HepG2 (cell line): ENCODE measurements at regions not wholly inside any gene's neighbourhood (a gene's known extent, or its start where the extent isn't known, plus 50 kb on each side); places are given as distances from the start of the nearest gene placed in this dataset.

ENCODE experiments used
- ATAC-seq: fragments of 200-7000 bp; cut with Tn5 transposase; 3 replicates; pipeline ENCODE4 v1.9.1; 2020; ENCODE audit warnings: mild to moderate bottlenecking, moderate library complexity
- BruUV-seq: library from RNA; stranded (reverse); fragments of 400-500 nt; replicated peaks from 2 replicates; lab custom pipeline; 2021; lab: Mats Ljungman, UMichigan
- CTCF ChIA-PET: fragments of 300-600 bp; formaldehyde crosslinking; extraction: SDS; loops from one replicate; lab custom pipeline; 2021; ENCODE audit warnings: low total read pairs, inconsistent platforms, low intra/inter-chr PET ratio; lab: Yijun Ruan, JAX
- POLR2A ChIA-PET: fragments of 350-600 bp; sonication (Branson Sonifier 250); formaldehyde crosslinking; loops from one replicate; lab custom pipeline; 2020; ENCODE audit warnings: antibody characterized with exemption, inconsistent platforms; lab: Yijun Ruan, JAX
- DNase-seq: peaks from one replicate; pipeline ENCODE4 v3.0.0-alpha.2; 2015; ENCODE audit warnings: low spot score
- FAIRE-seq: peaks from 3 replicates; lab custom pipeline; 2011; peaks lifted over from hg19 to GRCh38; lab: Jason Lieb, UNC
- H2AFZ ChIP-seq: one replicate; pipeline ENCODE4 v1.6.1; 2011; ENCODE audit warnings: low read length, inconsistent platforms
- H3K27ac ChIP-seq: fragments of 300-600 bp; 3 replicates; pipeline ENCODE4 v1.8.0; 2011; ENCODE audit warnings: mixed run types, mild to moderate bottlenecking, mixed read lengths, low read length, inconsistent platforms; ENCODE audit not compliant: insufficient read depth; ENCODE audit errors: extremely low read length
- H3K27me3 ChIP-seq, 2 experiments: fragments of 200-600 bp in 1 of 2; 2 replicates in 1 of 2; 3 replicates in 1 of 2; pipeline versions ENCODE4 v1.6.0 to v1.8.0; 2011; ENCODE audit warnings: low read length in 2 of 2, mild to moderate bottlenecking in 2 of 2, moderate library complexity in 2 of 2, inconsistent platforms in 1 of 2; ENCODE audit not compliant: insufficient read depth in 2 of 2, control insufficient read depth in 1 of 2
- H3K36me3 ChIP-seq, 2 experiments: fragments of 200-600 bp in 1 of 2; replicated peaks in 1 of 2; 2 replicates in 1 of 2; 3 replicates in 1 of 2; pipeline versions ENCODE4 v1.5.1 to v1.8.0; 2011; ENCODE audit warnings: low read length in 2 of 2, inconsistent platforms in 1 of 2; ENCODE audit not compliant: insufficient read depth in 2 of 2, control insufficient read depth in 1 of 2
- H3K4me1 ChIP-seq: 2 replicates; pipeline ENCODE4 v1.5.1; 2012; ENCODE audit warnings: low read length, inconsistent platforms; ENCODE audit not compliant: insufficient read depth
- H3K4me2 ChIP-seq: 2 replicates; pipeline ENCODE4 v1.6.0; 2011; ENCODE audit warnings: low read depth, low read length, inconsistent platforms
- H3K4me3 ChIP-seq, 3 experiments: fragments of 200-600 bp in 1 of 3; sonication (generic), shearing (Covaris generic) in 1 of 3; replicated peaks in 1 of 3; 2 replicates each; pipeline ENCODE4 v1.5.1; 2011 to 2016; ENCODE audit warnings: low read length in 3 of 3, inconsistent platforms in 2 of 3, low read depth in 2 of 3, mild to moderate bottlenecking in 2 of 3, control low read depth in 1 of 3, mixed read lengths in 1 of 3; ENCODE audit not compliant: insufficient read depth in 1 of 3
- H3K79me2 ChIP-seq: one replicate; pipeline ENCODE4 v1.6.1; 2011; ENCODE audit warnings: low read length, inconsistent platforms; ENCODE audit not compliant: insufficient read depth
- H3K9ac ChIP-seq: 2 replicates; pipeline ENCODE4 v1.6.0; 2011; ENCODE audit warnings: mild to moderate bottlenecking, low read depth, low read length, inconsistent platforms; ENCODE audit not compliant: insufficient read depth
- H3K9me3 ChIP-seq: 2 replicates; pipeline ENCODE4 v1.5.1; 2012; ENCODE audit warnings: mild to moderate bottlenecking, low read length
- H4K20me1 ChIP-seq: 2 replicates; pipeline ENCODE4 v1.6.0; 2011; ENCODE audit warnings: inconsistent platforms, mild to moderate bottlenecking, low read length, moderate library complexity; ENCODE audit not compliant: insufficient read depth
- ATF5 ChIP-seq: sonication (generic); formaldehyde crosslinking; IDR thresholded peaks from 2 replicates; pipeline ENCODE4 v1.4.0; 2020; ENCODE audit warnings: mild to moderate bottlenecking, low read depth, missing genetic modification reagents
- HES4 ChIP-seq: sonication (generic); formaldehyde crosslinking; IDR thresholded peaks from 2 replicates; pipeline ENCODE4 v1.9.0; 2021; ENCODE audit warnings: mild to moderate bottlenecking, missing genetic modification reagents, borderline replicate concordance
- MAFK ChIP-seq, 2 experiments: IDR thresholded peaks in 1 of 2; conservative IDR thresholded peaks in 1 of 2; 2 replicates each; pipeline ENCODE4 v1.6.1; 2011; ENCODE audit warnings: improper control_type of control experiment in 2 of 2, low read length in 2 of 2
- PRDM4 ChIP-seq: sonication (generic); formaldehyde crosslinking; IDR thresholded peaks from 2 replicates; pipeline ENCODE4 v1.9.0; 2021; ENCODE audit warnings: missing genetic modification reagents, borderline replicate concordance
- SIX1 ChIP-seq: sonication (generic); formaldehyde crosslinking; IDR thresholded peaks from 2 replicates; pipeline ENCODE4 v1.4.0; 2020; ENCODE audit warnings: missing genetic modification reagents, borderline replicate concordance
- ZNF260 ChIP-seq: sonication (generic); formaldehyde crosslinking; IDR thresholded peaks from 2 replicates; pipeline ENCODE4 v1.4.0; 2020; ENCODE audit warnings: missing genetic modification reagents, low read depth, mild to moderate bottlenecking, borderline replicate concordance
- ZNF460 ChIP-seq: sonication (generic); formaldehyde crosslinking; IDR thresholded peaks from 2 replicates; pipeline ENCODE4 v1.5.1; 2020; ENCODE audit warnings: missing genetic modification reagents, mild to moderate bottlenecking, borderline replicate concordance
- WGBS: methylation state at CpG from one replicate; pipeline ENCODE4 v1.1.6; 2017; ENCODE audit warnings: low lambda C conversion rate; 5-methylcytosine and 5-hydroxymethylcytosine counted together
- in situ Hi-C: cut with HindIII; loops from 2 replicates; pipeline ENCODE4 v1.10.0; 2017; ENCODE audit warnings: low pct_unique_long_range_greater_than_20kb; ENCODE audit not compliant: extremely low pct_ligation_motif_present
- intact Hi-C: fragments of 100-400 bp; cut with micrococcal nuclease; formaldehyde crosslinking; loops from one replicate; pipeline ENCODE4 v1.10.0; 2022; ENCODE audit not compliant: unreplicated experiment
- TF ChIP-seq, protein P1 (sequence below): fragments of 450-650 bp; IDR thresholded peaks from 2 replicates; pipeline ENCODE4 v1.6.1; 2016
- TF ChIP-seq, protein P2 (sequence below): IDR thresholded peaks from 2 replicates; pipeline ENCODE4 v1.6.1; 2012; ENCODE audit warnings: low read length, improper control_type of control experiment

- in situ Hi-C loops, result no loop called here
- POLR2A ChIA-PET, result no interaction called here
- DNase-seq, result no peak
- Histone ChIP-seq H3K4me2 (no peak overlapping the region), H3K4me3 (no peak overlapping the region), H3K36me3 (no peaks in the 10 kb centered on the region), H3K9ac (no peak overlapping the region), H3K27me3 (no peaks in the 10 kb centered on the region), H3K27ac (no peak overlapping the region), H4K20me1 (no peaks in the 10 kb centered on the region), H2AFZ (no peak overlapping the region), H3K9me3 (no peaks in the 10 kb centered on the region), H3K4me1 (no peaks in the 10 kb centered on the region), H3K79me2 (no peaks in the 10 kb centered on the region)
- ATAC-seq, result no peak
- CTCF ChIA-PET, result no interaction called here
- no TSS peak for BruUV-seq
- no peak for FAIRE-seq
- TF ChIP-seq HES4 (CRISPR knock-in tag), result no peak
- 0 out of 4 replicates have a peak, but pooled peaks of 1 of the 2 experiments have one; percentile 11 for TF ChIP-seq MAFK (conservative IDR thresholded peaks at IDR 0.05 in 1 of 2, IDR thresholded peaks at IDR 0.05 in 1 of 2; ENCODE audit: low read length in 2 of 2)
- intact Hi-C loops, result no loop called here
- WGBS, result 26% methylated on average over 2 of the region's 2 CpGs
These were observed 238.7 kb upstream of the SNX7 start for GRCh38 chr1:98422816-98423215.

- in situ Hi-C loops, result no loop called here
- ATAC-seq (no peak), FAIRE-seq (no peak), DNase-seq (no peak)
- no peak overlapping the region for H3K4me2 ChIP-seq
- no peak overlapping the region for H2AFZ ChIP-seq
- no peak overlapping the region for H3K4me3 ChIP-seq
- H3K9me3 ChIP-seq, result no peaks in the 10 kb centered on the region
- H3K4me1 ChIP-seq, result no peaks in the 10 kb centered on the region
- H3K79me2 ChIP-seq, result no peaks in the 10 kb centered on the region
- POLR2A ChIA-PET, result no interaction called here
- 50% methylated on average over 2 of the region's 2 CpGs for WGBS
- BruUV-seq, result no TSS peak
- no peak overlapping the region for H3K9ac ChIP-seq
- no peaks in the 10 kb centered on the region for H4K20me1 ChIP-seq
- no peak overlapping the region for H3K27ac ChIP-seq
- no peaks in the 10 kb centered on the region for H3K27me3 ChIP-seq
- H3K36me3 ChIP-seq, result no peaks in the 10 kb centered on the region
- intact Hi-C loops, result no loop called here
- CTCF ChIA-PET, result no interaction called here
- TF ChIP-seq, protein P1, sequence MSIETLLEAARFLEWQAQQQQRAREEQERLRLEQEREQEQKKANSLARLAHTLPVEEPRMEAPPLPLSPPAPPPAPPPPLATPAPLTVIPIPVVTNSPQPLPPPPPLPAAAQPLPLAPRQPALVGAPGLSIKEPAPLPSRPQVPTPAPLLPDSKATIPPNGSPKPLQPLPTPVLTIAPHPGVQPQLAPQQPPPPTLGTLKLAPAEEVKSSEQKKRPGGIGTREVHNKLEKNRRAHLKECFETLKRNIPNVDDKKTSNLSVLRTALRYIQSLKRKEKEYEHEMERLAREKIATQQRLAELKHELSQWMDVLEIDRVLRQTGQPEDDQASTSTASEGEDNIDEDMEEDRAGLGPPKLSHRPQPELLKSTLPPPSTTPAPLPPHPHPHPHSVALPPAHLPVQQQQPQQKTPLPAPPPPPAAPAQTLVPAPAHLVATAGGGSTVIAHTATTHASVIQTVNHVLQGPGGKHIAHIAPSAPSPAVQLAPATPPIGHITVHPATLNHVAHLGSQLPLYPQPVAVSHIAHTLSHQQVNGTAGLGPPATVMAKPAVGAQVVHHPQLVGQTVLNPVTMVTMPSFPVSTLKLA, result no peak
- TF ChIP-seq ATF5 (no peak), ZNF260 (CRISPR knock-in tag) (no peak), SIX1 (CRISPR knock-in tag) (no peak), ZNF460 (CRISPR knock-in tag) (no peak), PRDM4 (CRISPR knock-in tag) (no peak)
- TF ChIP-seq, protein P2, sequence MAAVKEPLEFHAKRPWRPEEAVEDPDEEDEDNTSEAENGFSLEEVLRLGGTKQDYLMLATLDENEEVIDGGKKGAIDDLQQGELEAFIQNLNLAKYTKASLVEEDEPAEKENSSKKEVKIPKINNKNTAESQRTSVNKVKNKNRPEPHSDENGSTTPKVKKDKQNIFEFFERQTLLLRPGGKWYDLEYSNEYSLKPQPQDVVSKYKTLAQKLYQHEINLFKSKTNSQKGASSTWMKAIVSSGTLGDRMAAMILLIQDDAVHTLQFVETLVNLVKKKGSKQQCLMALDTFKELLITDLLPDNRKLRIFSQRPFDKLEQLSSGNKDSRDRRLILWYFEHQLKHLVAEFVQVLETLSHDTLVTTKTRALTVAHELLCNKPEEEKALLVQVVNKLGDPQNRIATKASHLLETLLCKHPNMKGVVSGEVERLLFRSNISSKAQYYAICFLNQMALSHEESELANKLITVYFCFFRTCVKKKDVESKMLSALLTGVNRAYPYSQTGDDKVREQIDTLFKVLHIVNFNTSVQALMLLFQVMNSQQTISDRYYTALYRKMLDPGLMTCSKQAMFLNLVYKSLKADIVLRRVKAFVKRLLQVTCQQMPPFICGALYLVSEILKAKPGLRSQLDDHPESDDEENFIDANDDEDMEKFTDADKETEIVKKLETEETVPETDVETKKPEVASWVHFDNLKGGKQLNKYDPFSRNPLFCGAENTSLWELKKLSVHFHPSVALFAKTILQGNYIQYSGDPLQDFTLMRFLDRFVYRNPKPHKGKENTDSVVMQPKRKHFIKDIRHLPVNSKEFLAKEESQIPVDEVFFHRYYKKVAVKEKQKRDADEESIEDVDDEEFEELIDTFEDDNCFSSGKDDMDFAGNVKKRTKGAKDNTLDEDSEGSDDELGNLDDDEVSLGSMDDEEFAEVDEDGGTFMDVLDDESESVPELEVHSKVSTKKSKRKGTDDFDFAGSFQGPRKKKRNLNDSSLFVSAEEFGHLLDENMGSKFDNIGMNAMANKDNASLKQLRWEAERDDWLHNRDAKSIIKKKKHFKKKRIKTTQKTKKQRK, result no peak
These were observed 240.5 kb upstream of the SNX7 start for GRCh38 chr1:98421085-98421435.
